Posterior vena cava (tissue), 2 donors: ENCODE measurements at regions not wholly inside any gene's neighbourhood (a gene's known extent, or its start where the extent isn't known, plus 50 kb on each side); places are given as distances from the start of the nearest gene placed in this dataset.

Experiments
- DNase-seq: peaks from one replicate; pipeline ENCODE4 v3.0.0-alpha.2; 2020; ENCODE audit warnings: low spot score
- intact Hi-C, 2 donors: fragments of 100-400 bp; cut with DNase I; formaldehyde crosslinking; loops; one replicate each; pipeline versions ENCODE4 v1.14.1 to v1.14.2; 2022 to 2023
- donor health status: DM: yes; HTN: yes; CAD: no.
- donor health status: DM: yes; HTN: yes; CAD: no.

DNA sequence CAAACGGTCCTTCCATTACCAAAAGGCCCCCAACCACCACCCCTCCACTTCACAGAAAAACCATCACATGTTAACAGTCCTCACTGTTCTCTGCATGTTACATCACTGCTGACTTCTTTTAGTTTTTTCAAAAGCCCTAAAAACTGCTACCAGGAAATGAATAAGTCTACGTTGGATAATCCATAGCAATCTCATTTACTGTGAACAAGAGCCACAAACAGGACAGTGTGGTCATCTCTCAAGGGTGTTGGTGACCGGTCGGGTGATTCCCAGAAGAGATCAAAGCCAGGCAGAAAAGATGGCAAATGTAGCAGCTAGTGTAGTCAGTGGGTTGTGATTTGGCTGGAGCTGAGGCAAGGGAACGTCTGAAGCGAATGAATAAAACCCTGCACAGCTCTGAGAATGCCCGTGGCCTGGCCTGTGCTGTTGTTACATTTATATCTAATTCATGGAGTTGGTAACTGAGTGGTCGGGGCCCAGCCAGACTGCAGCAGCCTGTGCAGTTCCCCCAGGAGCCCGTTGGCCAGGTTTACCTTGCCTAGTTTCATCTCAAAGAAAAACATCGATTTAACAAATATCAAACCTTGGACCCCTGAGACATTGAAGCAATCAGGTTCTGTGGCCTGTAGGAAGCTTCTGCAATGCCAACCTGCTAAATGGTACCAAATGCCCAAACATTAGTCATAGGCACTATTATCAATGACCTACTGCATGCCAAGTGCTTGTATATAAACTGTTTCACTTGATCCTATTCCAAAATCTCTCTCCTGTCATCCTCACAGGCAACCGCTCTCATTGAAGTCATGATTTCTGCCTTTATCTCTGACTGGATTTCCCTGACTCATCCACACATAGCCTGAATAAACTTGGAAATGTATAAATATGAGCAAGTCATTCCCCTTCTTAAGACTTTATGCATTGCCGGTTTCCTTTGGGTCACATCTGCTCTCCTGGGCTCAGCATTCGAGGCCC is 153.8 kb upstream of the SERP2 start:
- no peak for DNase-seq
- intact Hi-C loops, result loop anchor here in 1 of 2 donors (5.0 kb wide), 1 partner anchor 52 kb away; no protein-coding TSS in a partner anchor

DNA sequence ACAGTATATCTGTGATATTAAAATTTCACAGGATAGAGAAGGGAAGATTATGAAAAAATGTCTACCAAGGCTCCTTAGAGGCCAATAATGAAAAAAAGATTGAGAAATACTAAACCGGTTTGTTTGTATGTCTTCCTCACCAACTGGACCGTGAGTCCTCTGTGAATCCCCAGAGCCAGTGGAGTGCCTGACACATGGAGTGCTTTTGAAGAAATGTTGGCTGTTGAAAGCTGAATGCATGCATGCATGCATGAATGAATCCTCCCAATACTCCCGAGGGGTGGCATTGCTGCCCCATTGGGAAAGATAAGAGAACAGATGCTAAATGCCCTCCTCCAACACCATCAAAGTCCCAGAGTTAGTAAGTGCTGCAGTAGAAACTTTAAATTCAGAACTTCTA is 152.7 kb upstream of the SERP2 start:
- no peak for DNase-seq
- intact Hi-C loops, result loop anchor here in 1 of 2 donors (5.0 kb wide), 1 partner anchor 51 kb away; no protein-coding TSS in a partner anchor

DNA sequence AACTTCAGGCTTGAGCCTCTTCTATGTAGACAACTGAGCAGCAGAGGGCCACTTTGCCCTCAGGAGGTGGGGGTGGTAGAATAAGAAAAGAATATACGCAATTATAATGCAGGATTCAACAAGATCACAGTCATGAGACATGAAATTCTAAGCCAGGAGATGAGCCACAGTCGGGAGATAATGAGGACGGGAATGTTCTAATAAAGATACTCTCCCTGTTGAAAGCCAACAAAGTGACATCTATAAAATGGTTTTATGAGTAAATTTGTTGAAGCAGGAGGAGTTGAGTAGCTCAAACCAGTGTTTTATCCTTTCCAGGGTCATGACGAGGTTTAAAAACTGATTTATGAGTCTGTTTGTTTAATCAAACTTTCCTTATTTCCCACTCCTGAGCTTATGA is 152.0 kb upstream of the SERP2 start:
- intact Hi-C loops, result loop anchor here in 1 of 2 donors (5.0 kb wide), 1 partner anchor 51 kb away; no protein-coding TSS in a partner anchor
- DNase-seq, result no peak

DNA sequence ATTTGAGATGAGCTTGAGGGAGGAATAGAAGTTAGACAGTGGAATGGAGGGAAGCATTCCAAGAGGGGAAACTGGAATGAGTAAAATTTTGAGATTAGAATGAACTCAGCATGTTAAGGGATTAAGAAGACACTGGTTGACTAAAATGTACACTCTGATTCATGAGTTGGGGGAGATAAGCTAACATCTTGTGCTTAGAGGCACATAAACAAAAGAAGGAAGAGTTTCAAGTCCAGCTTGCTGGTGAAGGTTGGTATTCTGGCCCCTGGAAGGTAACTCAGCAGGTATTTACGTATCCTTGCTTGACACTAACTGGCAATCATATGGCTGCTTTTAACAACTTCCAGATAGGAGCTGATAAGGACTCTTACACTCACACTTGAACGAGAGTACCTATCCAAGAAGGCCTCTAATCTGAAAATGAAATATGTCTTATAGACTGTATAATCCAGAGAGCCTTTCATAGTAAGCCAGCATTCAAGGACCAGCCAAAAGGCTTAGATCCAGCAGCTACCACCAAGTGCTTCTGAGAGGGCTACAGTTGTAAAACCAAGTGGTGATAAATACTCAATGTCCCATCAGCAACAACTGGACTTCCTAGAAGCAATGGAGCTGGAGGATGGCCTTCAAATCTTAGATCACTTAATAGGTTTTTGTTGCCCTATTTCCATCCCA is 149.7 kb upstream of the SERP2 start:
- no peak for DNase-seq
- intact Hi-C loops, result loop anchor here in 1 of 2 donors (5.0 kb wide), 1 partner anchor 48 kb away; no protein-coding TSS in a partner anchor

DNA sequence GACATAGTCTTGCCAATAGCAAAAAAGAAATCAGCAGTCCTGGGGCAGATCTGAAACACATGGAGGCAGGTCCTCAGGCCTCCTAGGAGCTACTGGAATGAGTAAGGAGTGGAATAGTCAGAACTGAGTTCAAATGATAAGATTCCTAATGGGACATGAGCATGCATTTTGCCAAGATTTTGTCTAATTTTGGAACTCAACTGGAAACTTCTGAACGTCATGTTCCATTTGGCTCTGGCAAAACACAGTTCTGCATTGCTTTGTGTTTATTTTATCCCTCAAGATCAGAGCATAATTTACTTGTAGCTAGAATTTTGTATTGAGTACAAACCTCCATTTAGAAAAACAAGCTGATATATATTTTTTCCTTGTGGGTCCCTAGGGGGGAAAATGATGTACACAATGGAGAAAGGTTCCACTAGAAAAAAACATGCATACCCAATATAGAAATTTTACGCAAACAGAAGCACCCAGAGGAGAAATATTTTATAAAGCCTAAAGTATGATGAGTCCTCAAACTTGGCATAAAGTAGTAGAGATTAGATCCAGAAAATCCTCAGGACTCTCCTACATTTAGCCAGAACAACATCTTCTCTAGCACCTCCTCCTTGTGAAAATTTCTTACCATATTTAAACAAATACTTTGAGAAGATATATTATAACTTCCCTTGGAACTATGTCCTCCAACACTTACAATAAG is 149.0 kb upstream of the SERP2 start:
- intact Hi-C loops, result loop anchor here in 1 of 2 donors (5.0 kb wide), 1 partner anchor 48 kb away; no protein-coding TSS in a partner anchor
- no peak for DNase-seq

DNA sequence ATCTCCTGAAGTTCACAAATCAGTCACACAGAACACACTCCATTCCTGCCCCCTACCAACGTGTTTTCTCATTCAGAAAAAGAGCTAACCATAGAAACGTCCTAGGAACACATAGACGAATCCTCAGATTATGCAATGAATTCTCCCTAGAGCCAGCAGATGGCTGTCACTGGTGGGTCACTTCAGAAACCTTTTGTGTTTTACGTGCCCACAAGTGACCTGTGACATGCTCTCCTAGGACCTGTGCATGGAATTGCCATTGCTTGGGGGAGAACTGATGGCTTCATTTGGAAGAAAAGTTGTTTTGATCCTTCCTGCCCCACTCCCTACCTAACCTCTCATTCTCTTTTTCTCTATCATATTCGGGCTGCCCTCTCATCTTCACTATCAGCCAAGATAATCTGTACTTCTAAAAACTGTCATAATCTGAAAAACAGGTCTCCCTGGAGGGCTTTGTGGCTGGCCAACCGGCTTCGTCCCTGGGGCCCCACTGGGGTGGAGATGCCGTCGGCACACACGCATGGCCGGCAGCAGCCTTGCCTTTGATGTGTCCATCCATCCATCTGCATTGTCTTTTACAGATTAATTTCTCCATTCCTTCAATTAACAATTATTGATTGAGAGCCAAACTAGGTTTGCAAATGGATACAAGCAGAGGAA is 144.1 kb upstream of the SERP2 start:
- intact Hi-C loops, result no loop called here
- DNase-seq, result no peak

DNA sequence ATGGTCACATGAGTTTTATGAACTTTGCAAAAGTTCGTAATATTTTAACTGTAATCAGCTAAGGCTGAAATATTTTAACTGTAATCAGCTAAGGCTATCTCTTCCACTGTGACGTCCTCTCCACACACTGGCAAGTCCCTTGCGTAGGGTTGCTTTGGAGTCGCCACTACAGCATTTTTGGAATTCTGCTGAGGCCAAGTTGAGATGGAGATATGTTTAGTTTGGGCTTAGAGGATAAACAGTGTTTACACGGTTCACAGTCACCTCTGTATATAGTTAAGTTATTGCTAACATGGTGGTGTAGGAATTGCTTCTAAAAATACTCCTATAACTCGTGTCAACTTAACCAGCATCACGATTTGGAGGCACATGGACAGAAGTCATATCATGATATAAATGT is 143.6 kb upstream of the SERP2 start:
- intact Hi-C loops, result no loop called here
- DNase-seq, result no peak

DNA sequence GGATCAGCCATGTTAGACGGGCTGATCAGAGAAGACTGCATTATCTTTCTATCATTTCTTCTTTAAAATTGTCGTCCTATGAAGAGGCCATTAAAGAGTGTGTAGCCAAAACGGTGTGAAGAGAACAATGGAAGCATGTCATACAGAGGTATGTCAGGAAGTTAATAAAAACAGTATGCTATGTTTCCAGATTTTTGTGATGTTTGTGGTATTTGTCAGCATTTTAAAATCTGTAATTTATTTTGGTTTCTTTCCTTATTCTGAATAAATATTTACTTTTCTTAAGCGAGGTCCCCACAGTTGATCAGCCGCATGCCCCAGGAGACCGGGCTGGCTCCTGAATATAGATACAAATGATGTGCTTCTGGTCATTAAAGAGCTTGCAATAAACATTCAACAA is 142.9 kb upstream of the SERP2 start:
- DNase-seq, result no peak
- intact Hi-C loops, result no loop called here

DNA sequence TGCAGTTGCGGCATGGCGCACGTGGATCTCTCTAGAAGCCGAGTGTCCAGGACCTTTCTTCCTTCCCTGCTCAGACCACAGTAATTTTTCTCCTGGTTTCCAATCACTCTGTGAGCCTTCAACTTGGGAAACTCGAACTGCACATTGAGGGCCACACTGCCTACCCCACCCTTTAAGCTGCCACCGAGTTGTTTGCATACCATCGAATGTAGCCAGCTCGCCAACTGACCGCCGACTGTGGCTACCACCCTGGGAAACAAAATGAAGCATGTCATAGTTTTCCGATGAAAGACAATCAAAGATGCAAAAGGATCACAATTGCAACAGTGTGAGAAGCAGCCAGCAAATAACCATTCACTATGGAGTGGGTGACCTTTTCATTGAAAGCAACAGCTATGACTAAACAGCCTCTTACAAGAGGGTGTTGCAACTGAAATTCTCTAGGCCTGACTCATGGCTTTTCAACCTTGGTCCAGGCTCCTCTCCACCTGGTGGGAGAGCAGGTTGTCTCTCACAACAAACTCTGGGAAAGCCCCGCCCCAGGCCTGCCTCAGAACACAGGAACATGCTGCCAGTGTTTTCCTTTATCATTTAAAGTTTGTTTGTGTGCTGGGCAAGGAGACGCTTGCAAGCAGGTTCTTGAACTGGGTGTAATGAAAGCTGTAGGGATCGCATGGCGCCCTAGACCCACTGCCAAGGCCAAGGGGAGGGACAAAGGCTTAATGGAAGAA is 141.7 kb upstream of the SERP2 start:
- intact Hi-C loops, result no loop called here
- no peak for DNase-seq

DNA sequence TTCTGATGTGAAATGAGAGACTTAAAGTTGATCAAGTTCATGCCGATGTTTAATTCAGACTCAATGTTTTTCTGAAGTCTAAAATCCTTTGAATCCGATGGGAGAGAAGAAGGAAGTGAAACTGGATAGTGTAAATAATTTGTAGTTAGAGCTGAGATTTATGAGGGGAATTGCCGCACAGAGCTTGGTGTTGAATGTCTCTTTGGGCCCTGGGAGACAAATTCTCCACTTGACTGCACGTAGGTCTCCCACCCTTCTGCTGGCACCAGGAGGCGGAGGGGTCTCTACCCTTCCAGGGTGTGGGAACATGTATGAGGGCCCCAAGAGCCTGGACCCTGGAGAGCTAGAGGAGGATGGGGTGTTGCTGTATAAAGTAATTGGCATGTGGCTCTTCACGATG is 140.8 kb upstream of the SERP2 start:
- no peak for DNase-seq
- intact Hi-C loops, result no loop called here

DNA sequence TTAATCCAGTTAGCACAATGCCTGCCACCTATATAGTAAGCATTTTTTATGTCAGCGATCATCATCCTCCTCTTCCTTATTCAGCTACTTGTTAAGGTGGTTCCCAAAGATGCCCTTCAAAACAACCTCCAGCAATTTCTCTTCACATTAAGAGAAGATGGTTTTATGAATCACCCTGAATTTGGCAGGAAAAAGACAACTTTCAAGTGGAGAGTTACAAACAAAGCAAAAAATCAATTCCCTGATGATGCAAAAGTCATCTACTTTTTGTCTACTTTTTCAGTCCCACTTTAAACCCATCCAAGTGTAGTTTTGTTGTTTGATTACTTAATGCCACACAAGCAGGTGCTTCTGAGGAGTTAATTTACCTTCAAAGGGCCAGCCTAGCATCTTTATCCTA is 139.1 kb upstream of the SERP2 start:
- DNase-seq, result no peak
- intact Hi-C loops, result no loop called here

DNA sequence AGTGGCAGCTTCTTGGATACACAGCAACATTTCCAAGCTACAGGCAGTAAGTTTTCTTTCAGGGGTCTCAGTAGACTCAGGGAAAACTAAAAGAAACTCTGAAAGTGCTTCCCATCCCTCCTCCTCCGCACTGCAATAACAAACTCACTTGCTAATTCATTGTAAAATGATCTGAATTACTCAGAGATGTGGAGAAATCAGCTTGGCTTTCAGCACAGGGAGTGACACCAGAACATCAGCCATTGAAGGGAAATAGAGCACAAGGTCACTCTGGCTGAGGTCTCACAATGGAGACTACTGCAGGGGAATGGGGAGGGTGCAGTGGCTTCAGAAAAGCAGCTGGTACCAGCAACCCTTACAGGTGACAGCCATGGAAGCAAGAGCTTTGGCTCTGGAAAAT is 137.3 kb upstream of the SERP2 start:
- no peak for DNase-seq
- intact Hi-C loops, result no loop called here

DNA sequence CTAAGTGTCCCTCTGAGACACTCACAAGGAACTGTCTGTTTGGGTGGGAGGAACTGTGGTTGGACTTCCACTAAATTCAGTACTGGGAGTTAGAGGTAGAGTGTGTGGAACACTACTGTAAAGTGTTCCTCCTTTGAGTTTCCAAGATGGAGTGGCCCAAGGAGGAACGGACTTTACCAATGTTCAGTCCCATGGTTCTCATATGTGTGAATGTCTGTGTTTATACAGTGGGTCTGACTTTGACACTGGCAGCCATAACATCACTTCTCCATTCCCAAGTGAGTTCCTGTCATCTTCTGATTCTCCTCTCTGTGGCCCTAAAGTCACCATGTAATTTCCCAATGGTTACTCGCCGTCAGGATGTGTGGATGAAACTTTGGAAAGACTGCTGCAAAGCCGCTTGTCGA is 136.8 kb upstream of the SERP2 start:
- intact Hi-C loops, result no loop called here
- DNase-seq, result no peak

DNA sequence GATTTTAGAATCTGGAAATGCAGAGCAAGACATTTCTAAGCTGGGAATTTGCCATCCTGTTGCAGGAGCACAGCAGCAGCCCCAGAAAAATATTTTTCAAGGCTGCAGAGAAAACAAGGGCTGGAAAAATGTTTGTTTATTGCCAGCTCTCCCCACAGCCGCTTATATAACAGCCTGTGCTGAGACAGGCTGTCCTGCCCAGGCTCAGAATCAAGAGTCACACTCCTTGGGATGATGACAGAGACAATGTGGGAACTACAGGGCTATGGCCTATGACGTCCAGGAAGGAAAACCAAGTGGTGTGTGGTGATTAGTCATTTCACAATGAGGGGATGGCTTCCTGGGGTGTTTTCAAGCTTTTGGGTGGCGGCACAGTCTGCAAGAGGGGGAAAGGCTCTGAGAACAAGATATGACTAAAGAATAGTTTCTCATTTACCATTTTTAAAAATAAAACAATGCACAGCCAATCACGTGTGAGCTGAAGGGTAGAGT is 136.3 kb upstream of the SERP2 start:
- intact Hi-C loops, result no loop called here

DNA sequence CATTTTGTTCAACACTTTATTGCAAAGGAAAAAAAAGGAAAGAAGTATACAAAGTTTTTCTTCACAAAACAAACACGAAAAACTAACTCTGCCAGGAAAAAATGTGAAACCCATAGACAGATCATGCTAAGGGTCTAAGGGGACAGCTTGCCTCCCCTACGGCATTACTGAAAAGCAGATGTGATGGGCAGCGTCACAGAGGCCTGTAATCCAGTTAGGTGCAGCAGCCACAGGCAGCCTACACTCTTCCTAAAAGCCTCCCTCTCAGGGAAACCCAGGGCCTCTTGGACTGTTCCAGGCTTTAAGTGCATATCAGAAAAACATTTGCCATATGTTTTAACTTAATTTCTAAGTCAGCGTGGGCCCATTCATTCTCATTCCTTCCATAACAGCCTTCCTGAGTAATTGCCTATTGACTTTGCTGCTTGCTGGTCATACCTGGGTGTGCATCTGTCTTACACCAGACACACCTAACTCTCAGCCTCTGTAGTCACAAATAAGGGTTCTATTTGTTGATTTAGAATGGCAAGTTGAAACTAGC is 135.7 kb upstream of the SERP2 start:
- intact Hi-C loops, result no loop called here
- DNase-seq, result no peak

More for the DNA sequence above, 136.3 kb upstream of the SERP2 start:
- no peak for DNase-seq

DNA sequence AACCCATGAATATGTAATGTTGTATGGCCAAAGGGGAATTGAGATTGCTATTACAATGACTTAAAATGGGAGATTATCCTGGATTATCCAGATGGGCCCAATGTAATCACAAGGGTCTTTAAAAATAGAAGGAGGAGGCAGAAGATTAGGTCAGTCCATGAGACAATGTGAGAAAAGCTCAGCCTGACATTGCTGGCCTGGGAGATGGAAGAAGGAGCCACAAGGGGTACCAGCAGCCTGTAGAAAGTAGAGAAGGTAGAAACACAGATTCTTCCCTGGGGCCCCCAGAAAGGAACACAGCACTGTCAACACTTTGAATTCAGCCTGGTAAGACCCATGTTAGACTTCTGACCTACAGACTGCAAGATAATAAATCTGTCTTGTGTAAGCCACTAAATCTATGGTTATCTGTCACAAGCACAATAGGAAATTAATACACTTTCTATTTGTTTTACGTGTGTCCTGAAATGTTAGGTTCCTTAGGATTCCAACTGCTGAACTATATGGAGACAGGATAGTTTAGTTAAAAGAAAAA is 132.9 kb upstream of the SERP2 start:
- no peak for DNase-seq
- intact Hi-C loops, result no loop called here

DNA sequence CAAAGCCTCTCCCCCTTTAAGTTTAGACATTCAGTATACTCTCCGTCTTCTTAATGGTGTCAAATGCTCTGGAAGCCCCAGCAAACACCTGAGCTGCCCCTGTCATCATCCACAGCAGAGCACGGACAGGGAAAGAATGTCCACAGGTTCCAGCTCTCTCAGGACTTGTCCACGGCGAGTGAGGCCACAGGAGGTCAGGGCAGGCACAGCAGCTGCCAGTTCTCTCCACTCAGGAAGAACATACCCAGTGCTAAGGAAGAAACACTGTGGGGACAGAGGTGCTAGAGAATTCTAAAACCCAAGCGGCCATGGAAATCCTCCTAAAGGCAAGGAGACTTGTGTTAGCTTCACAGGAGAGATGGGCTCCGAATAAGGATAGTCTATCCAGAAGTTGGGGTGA is 132.0 kb upstream of the SERP2 start:
- intact Hi-C loops, result no loop called here
- no peak for DNase-seq

DNA sequence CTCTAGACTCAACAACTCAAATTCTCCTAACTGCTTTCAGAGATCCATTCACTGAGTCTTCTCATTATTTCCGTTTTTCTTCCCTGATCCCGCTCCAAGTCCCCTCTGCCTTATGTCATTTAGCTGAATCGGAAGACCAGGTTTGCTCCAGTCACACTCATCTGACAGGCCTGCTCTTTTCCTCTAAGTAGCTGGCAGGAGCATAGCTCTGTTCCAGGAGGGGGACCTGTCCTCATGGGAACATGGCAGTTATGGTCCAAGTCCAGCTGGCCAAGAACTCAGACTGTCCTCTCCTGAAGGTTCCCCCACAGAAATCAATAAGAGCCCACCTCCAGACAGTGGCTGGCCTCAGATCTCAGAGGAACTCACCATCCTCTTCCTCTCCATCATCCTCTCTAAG is 130.9 kb upstream of the SERP2 start:
- DNase-seq, result no peak
- intact Hi-C loops, result no loop called here
